Neural progenitor cell (in vitro differentiated cells): ENCODE measurements at regions not wholly inside any gene's neighbourhood (a gene's known extent, or its start where the extent isn't known, plus 50 kb on each side); places are given as distances from the start of the nearest gene placed in this dataset.

Experiments
- CTCF ChIP-seq: fragments of 200-600 bp; sonication (generic); IDR thresholded peaks from 2 replicates; pipeline ENCODE4 v1.5.1; 2017; ENCODE audit warnings: antibody characterized with exemption, mild to moderate bottlenecking
- EZH2 ChIP-seq: fragments of 200-600 bp; sonication (generic); IDR thresholded peaks from 2 replicates; pipeline ENCODE4 v1.6.1; 2017; ENCODE audit warnings: antibody characterized with exemption, mild to moderate bottlenecking, moderate library complexity

- no peak for TF ChIP-seq CTCF
- no peak for TF ChIP-seq EZH2
Observed at GRCh38 chr15:84391191-84391590, 155.6 kb downstream of the GOLGA6L4 start.
